Esophagus squamous epithelium (tissue), 5 donors: ENCODE measurements at regions not wholly inside any gene's neighbourhood (a gene's known extent, or its start where the extent isn't known, plus 50 kb on each side); places are given as distances from the start of the nearest gene placed in this dataset.
A peak's percentile ranks its signal among the peaks of the same experiment; 100 is the strongest.

Experiments
- DNase-seq: peaks from one replicate; lab custom pipeline; 2025; lab: John Stamatoyannopoulos, UW
- H3K27ac ChIP-seq, 4 donors: fragments of 200-600 bp; sonication (generic); one replicate each; pipeline ENCODE4 v1.5.1; 2016 to 2019; ENCODE audit warnings: mild to moderate bottlenecking in 1 of 4
- H3K27me3 ChIP-seq, 4 donors: fragments of 200-600 bp; sonication (generic); 1 replicate in 3 of 4; 2 replicates in 1 of 4; pipeline versions ENCODE4 v1.5.1 to v1.6.0; 2017 to 2021; ENCODE audit warnings: antibody characterized with exemption in 1 of 4
- H3K36me3 ChIP-seq, 3 donors: fragments of 200-600 bp; sonication (generic); one replicate each; pipeline ENCODE4 v1.5.1; 2016 to 2019
- H3K4me1 ChIP-seq, 3 donors: fragments of 200-600 bp; sonication (generic); one replicate each; pipeline ENCODE4 v1.5.1; 2017 to 2019
- H3K4me3 ChIP-seq, 4 donors: fragments of 200-600 bp; sonication (generic); 1 replicate in 3 of 4; 2 replicates in 1 of 4; pipeline ENCODE4 v1.5.1; 2016 to 2019; ENCODE audit warnings: mild to moderate bottlenecking in 2 of 4, moderate library complexity in 1 of 4
- H3K9me3 ChIP-seq, 3 donors: fragments of 200-600 bp; sonication (generic); one replicate each; pipeline ENCODE4 v1.5.1; 2016 to 2019
- POLR2A ChIP-seq, 4 donors: fragments of 450-650 bp; IDR thresholded peaks; one replicate each; pipeline ENCODE4 v1.6.1; 2017; ENCODE audit warnings: antibody characterized with exemption in 4 of 4, mild to moderate bottlenecking in 4 of 4, moderate library complexity in 3 of 4
- WGBS, 2 donors: methylation state at CpG; one replicate each; pipeline ENCODE4 v1.1.5; 2018; 5-methylcytosine and 5-hydroxymethylcytosine counted together
- intact Hi-C: fragments of 100-400 bp; cut with DNase I; formaldehyde crosslinking; loops from one replicate; pipeline ENCODE4 v1.15.0; 2022
- TF ChIP-seq, protein P1 (sequence below), 6 experiments: fragments of 450-650 bp in 4 of 6; fragments of 200-600 bp in 2 of 6; sonication (generic) in 2 of 6; IDR thresholded peaks; one replicate each; pipeline ENCODE4 v1.5.1; 2016 to 2019; ENCODE audit warnings: antibody characterized with exemption in 6 of 6, mild to moderate bottlenecking in 4 of 6, moderate library complexity in 4 of 6
- donor health status: DM: yes; HTN: yes; CAD: no.

DNA sequence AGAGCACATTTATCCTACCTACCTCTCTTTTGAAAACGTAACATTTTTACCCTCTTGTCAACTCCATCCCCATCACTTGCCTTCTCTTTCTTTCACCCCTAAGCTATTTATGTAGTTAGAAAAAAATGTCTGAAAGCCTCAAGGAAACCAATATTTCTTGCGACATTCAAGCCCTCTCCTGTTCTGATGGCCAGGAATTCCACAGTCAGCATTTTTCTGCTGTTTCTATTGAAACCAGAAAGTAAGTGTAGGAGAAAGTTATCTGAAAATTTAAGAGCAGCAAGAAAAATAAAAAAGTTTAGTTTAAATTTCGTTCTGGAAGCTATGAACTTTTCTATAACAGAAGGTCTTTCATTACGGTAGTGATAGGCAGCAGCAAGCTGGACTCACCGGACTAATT is 247.6 kb upstream of the PBX1 start:
- Histone ChIP-seq H3K27ac (no peak overlapping the region), H3K36me3 (no peaks in the 10 kb centered on the region), H3K4me1 (no peaks in the 10 kb centered on the region), H3K27me3 (no peaks in the 10 kb centered on the region), H3K9me3 (no peaks in the 10 kb centered on the region), H3K4me3 (no peak overlapping the region)
- no peak for TF ChIP-seq POLR2A (IDR thresholded peaks at IDR 0.05)
- TF ChIP-seq, protein P1, sequence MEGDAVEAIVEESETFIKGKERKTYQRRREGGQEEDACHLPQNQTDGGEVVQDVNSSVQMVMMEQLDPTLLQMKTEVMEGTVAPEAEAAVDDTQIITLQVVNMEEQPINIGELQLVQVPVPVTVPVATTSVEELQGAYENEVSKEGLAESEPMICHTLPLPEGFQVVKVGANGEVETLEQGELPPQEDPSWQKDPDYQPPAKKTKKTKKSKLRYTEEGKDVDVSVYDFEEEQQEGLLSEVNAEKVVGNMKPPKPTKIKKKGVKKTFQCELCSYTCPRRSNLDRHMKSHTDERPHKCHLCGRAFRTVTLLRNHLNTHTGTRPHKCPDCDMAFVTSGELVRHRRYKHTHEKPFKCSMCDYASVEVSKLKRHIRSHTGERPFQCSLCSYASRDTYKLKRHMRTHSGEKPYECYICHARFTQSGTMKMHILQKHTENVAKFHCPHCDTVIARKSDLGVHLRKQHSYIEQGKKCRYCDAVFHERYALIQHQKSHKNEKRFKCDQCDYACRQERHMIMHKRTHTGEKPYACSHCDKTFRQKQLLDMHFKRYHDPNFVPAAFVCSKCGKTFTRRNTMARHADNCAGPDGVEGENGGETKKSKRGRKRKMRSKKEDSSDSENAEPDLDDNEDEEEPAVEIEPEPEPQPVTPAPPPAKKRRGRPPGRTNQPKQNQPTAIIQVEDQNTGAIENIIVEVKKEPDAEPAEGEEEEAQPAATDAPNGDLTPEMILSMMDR (IDR thresholded peaks at IDR 0.05) = no peak
- 55 to 56% methylated on average over 5 of the region's 5 CpGs for WGBS, 2 donors
- no peak for DNase-seq
- intact Hi-C loops = no loop called here

DNA sequence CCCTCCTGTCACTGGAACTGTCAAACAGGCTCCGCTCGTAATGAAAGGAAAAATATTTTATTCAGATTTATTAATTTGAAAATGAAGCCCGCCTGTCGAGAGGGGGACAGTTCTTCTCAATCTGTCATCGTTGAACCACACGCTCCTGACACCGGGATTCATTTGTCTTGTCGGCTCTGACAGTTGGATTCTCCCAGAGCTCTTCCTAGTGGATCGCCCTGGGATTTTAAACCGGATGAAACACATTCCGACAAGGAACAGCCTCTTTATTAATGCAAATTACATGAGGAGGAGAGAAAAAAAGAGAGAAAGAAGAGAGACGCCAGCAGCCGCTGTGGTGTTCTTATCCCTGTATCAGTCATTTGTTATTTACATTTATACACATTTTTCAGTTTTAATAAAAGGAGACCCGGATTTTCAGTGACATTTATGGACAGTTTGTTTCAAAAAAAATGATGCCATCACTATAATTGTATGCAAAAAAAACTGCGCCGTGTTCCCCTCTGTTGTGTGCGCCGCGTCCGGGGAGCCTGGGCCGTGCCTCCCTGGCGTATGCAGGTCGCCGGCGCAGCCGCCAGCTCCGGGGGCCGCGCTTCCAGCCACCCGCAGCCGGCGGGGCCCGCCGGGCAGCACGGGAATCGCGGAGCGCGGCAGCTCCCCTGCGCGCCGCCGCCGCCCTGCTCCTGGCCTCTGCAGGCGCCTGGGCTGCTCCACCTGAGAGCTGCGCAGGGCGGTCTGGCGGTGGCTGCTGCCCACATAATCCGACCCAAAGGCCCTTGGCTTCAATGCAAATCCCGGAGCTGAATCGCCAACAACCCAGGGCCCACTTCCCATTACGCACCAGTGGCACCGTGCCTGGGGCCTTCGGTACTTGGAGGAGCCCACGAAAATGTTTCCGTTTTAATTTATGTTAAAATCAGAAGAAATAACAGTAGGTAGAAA is 237.9 kb upstream of the PBX1 start:
- WGBS, 2 donors = 4 to 5% methylated on average over 34 to 47 of the region's 56 CpGs
- H3K4me3 ChIP-seq = peak overlapping the region; percentile 19 to 62 (median 45)
- DNase-seq = no peak
- H3K9me3 ChIP-seq = no peaks in the 10 kb centered on the region
- intact Hi-C loops = no loop called here
- H3K27me3 ChIP-seq = peaks cover 0 to 13% (median 0%) of the 10 kb centered on the region in 4 donors
- H3K36me3 ChIP-seq = no peaks in the 10 kb centered on the region
- H3K27ac ChIP-seq = peak overlapping the region in 2 of 4 donors; percentile 6 to 52
- no peak for TF ChIP-seq POLR2A (IDR thresholded peaks at IDR 0.05)
- TF ChIP-seq, protein P1 (IDR thresholded peaks at IDR 0.05) = no peak
- peaks cover 0 to 17% (median 0%) of the 10 kb centered on the region in 3 donors for H3K4me1 ChIP-seq

DNA sequence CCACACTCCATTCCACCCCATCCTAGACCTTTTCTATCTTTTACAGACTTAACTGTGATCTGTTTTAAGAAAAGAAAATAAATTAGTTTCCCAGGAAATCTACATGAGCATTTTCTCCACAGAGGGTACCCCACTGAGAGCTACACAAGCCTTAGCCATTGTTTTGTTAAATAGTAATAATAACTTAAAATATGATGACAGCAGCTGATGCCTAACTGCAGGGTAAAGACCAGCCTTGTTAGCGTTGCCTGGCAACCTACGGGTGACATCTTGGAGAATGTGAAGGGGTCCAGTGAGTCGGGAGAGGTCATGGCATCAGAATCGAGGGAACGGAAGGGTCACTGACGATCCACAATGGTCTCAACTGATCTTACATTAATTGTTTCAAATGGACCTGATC is 233.2 kb upstream of the PBX1 start:
- DNase-seq = no peak
- intact Hi-C loops = no loop called here
- no peaks in the 10 kb centered on the region for H3K9me3 ChIP-seq
- no peak overlapping the region for H3K4me3 ChIP-seq
- peaks cover 0 to 11% (median 0%) of the 10 kb centered on the region in 3 donors for H3K4me1 ChIP-seq
- TF ChIP-seq POLR2A (IDR thresholded peaks at IDR 0.05) = no peak
- TF ChIP-seq, protein P1 (IDR thresholded peaks at IDR 0.05) = no peak
- H3K27me3 ChIP-seq = peaks cover 0 to 9% (median 0%) of the 10 kb centered on the region in 4 donors
- no peak overlapping the region for H3K27ac ChIP-seq
- 88 to 89% methylated on average over 6 of the region's 6 CpGs for WGBS, 2 donors
- H3K36me3 ChIP-seq = no peaks in the 10 kb centered on the region

DNA sequence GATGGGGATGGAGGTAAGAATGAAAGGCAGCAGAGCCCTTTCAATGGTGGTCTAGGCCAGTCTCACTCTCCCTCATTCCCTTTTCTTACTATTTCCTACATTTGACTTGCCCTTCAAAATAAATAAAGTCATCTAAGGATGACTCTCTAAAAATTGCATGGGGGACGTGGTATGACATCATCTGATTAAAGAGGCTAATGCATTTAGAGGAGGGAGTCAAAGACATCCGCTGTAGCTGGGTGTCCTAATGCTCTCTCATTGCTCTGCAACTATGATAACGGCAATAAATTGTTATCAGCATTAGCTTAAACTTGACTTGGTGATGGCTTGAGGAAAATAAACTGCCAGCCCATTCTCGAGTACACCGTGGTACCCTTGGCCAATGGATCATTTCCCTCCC is 225.6 kb upstream of the PBX1 start:
- H3K4me3 ChIP-seq = no peak overlapping the region
- intact Hi-C loops = no loop called here
- H3K9me3 ChIP-seq = no peaks in the 10 kb centered on the region
- H3K27ac ChIP-seq = no peak overlapping the region
- no peak for DNase-seq
- TF ChIP-seq, protein P1 (IDR thresholded peaks at IDR 0.05) = no peak
- TF ChIP-seq POLR2A (IDR thresholded peaks at IDR 0.05) = no peak
- WGBS, 2 donors = 88 to 89% methylated on average over 5 of the region's 5 CpGs
- H3K27me3 ChIP-seq = no peaks in the 10 kb centered on the region
- H3K36me3 ChIP-seq = no peaks in the 10 kb centered on the region
- H3K4me1 ChIP-seq = no peaks in the 10 kb centered on the region

DNA sequence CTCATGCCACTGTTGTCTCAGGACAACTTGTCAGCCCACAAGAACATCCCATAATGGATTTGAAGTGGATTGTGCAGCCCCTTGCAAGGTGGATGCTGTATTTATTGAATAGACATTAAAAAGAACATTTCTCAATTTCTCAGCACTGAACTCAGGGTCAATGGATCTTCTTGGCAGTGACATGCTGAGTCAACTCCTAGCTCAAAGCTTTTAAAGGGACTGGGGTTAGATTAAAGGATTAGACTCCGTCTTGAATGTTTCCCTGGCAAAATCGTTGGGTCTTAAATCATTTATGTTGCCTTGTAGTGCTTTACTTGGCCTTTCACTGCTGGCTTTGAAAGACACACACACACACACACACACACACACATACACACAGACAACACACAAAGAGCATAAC is 221.6 kb upstream of the PBX1 start:
- Histone ChIP-seq H3K4me1 (no peaks in the 10 kb centered on the region), H3K27ac (no peak overlapping the region), H3K36me3 (no peaks in the 10 kb centered on the region), H3K9me3 (no peaks in the 10 kb centered on the region), H3K27me3 (no peaks in the 10 kb centered on the region), H3K4me3 (no peak overlapping the region)
- TF ChIP-seq POLR2A (IDR thresholded peaks at IDR 0.05) = no peak
- TF ChIP-seq, protein P1 (IDR thresholded peaks at IDR 0.05) = no peak
- intact Hi-C loops = no loop called here
- WGBS, 2 donors = 10 to 20% methylated on average over 2 of the region's 2 CpGs
- DNase-seq = no peak
